PFSK-1 (cell line): ENCODE measurements at regions not wholly inside any gene's neighbourhood (a gene's known extent, or its start where the extent isn't known, plus 50 kb on each side); places are given as distances from the start of the nearest gene placed in this dataset.

Experiments used
- POLR2AphosphoS5 ChIP-seq: IDR thresholded peaks from 2 replicates; pipeline ENCODE4 v1.6.1; 2012; ENCODE audit warnings: low read depth, mild to moderate bottlenecking, control low read depth, low read length, moderate library complexity
- SIN3A ChIP-seq: IDR thresholded peaks from 2 replicates; pipeline ENCODE4 v1.6.1; 2012; ENCODE audit warnings: mild to moderate bottlenecking, low read length, moderate library complexity, borderline replicate concordance; ENCODE audit not compliant: insufficient read depth
- TF ChIP-seq, protein P1 (sequence below), 2 experiments: IDR thresholded peaks; 2 replicates each; pipeline versions ENCODE4 v1.6.1 to v1.8.0; 2011 to 2012; ENCODE audit warnings: low read depth in 2 of 2, low read length in 2 of 2, control low read depth in 1 of 2, inconsistent platforms in 1 of 2, mild to moderate bottlenecking in 1 of 2, moderate library complexity in 1 of 2; ENCODE audit not compliant: insufficient read depth in 1 of 2

DNA sequence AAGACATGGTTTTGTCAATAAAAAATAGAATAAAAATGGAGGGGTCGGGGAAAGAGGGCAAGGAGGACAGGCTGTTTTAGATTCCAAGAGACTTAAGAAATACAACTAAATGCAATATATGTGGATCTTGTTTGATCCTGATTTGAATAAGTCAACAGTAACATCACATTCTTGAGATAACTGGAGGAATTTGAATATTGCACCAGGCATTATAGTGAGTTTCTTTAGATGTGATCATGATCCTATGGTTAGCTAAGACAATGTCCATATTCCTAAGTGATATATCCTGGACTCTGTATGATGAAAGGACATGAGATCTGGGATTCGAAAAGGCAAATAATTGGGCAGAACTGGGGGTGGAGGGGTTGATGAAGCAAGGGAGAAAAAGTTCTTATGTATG is 311.8 kb downstream of the PLPP3 start:
- TF ChIP-seq SIN3A (no peak), POLR2AphosphoS5 (no peak)
- TF ChIP-seq, protein P1, sequence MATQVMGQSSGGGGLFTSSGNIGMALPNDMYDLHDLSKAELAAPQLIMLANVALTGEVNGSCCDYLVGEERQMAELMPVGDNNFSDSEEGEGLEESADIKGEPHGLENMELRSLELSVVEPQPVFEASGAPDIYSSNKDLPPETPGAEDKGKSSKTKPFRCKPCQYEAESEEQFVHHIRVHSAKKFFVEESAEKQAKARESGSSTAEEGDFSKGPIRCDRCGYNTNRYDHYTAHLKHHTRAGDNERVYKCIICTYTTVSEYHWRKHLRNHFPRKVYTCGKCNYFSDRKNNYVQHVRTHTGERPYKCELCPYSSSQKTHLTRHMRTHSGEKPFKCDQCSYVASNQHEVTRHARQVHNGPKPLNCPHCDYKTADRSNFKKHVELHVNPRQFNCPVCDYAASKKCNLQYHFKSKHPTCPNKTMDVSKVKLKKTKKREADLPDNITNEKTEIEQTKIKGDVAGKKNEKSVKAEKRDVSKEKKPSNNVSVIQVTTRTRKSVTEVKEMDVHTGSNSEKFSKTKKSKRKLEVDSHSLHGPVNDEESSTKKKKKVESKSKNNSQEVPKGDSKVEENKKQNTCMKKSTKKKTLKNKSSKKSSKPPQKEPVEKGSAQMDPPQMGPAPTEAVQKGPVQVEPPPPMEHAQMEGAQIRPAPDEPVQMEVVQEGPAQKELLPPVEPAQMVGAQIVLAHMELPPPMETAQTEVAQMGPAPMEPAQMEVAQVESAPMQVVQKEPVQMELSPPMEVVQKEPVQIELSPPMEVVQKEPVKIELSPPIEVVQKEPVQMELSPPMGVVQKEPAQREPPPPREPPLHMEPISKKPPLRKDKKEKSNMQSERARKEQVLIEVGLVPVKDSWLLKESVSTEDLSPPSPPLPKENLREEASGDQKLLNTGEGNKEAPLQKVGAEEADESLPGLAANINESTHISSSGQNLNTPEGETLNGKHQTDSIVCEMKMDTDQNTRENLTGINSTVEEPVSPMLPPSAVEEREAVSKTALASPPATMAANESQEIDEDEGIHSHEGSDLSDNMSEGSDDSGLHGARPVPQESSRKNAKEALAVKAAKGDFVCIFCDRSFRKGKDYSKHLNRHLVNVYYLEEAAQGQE (IDR thresholded peaks at IDR 0.05; ENCODE audit: insufficient read depth in 1 of 2, low read depth in 2 of 2, low read length in 2 of 2), result no peak
